NCI-H748 treated with DMSO at 0.1 percent for 48 hours (cell line): ENCODE measurements at regions not wholly inside any gene's neighbourhood (a gene's known extent, or its start where the extent isn't known, plus 50 kb on each side); places are given as distances from the start of the nearest gene placed in this dataset.
"Not testable (repeated sequence)": the region's sequence is repeated elsewhere in the genome, so short reads cannot be mapped to it uniquely, and the experiment has no call there.

Experiments
- DNase-seq: peaks from one replicate; lab custom pipeline; 2025; lab: John Stamatoyannopoulos, UW

DNA sequence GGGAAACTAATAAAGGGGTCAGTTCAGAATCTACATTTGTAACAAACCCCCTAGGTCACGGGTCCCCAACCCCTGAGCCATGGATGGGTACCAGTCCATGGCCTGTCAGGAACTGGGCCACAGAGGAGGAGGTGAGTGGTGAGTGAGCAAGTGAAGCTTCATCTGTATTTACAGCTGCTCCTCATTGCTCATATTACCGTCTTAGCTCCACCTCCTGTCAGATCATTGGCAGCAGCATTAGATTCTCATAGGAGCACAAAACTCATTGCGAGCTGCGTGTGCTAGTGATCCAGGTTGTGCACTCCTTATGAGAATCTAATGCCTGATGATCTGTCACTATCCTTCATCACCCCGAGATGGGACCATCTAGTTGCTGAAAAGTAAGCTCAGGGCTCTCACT is 88.4 kb upstream of the MPP7 start:
- DNase-seq, result no peak

DNA sequence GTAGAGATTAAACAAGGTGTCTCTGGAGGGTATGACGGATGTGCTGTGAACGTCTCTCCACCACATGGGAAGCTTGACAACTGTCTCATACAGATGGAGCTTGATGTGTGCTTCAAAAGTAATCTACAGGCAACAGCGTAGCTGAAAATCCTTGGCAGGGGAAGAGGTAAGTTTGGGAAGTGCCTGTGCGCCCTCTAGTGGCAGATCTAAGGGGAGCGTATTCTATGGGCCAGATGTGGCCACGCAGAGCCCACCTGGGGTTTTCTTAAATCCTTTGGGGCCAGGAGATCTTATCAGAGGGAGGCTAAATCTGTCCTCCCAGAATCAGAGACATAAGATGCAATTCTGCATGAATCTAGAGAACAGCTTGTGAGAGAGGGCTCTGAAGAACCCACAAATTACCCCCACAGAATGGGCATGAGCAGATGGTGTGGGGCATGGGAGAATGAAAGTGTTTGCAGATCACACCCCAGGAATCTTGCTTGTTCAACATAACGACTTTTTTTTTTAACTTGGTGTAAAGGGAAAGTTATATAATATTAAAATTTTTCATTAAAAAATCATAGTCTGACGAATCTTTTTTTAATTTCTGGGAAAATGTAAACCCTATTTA is 91.2 kb upstream of the MPP7 start:
- peak; percentile 40 for DNase-seq

DNA sequence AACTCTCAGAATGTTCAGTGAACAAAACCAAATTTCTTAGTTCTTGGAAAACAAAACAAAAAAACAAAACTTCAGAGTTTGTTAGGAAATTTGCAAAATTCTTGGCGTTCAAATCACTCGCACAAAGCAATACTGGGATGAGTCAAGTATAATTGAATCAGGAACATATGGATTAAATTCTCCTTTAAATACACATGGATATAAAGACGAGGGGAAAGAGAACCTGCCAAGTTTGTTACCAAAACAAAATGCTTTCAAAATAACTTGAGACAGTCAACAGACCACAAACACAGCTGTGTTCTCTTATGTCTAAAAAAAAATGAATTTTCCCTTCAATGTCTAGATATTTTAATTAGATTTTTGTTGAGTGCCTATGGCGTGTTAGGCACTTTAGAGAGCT is 93.5 kb upstream of the MPP7 start:
- no peak for DNase-seq

DNA sequence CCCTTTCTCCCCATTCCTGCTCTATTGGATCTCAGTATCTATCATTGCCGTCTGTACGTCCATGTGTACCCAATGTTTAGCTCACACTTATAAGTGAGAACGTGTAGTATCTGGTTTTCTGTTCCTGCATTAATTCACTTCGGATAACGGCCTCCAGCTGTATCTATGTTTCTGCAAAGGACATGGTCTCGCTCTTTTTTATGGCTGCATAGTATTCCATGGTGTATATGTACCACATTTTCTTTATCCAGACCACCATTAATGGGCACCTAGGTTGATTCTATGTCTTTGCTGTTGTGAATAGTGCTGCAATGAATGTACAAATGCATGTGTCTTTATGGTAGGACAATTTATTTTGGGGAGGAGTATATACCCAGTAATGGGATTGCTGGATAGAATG is 94.4 kb upstream of the MPP7 start:
- no peak for DNase-seq

DNA sequence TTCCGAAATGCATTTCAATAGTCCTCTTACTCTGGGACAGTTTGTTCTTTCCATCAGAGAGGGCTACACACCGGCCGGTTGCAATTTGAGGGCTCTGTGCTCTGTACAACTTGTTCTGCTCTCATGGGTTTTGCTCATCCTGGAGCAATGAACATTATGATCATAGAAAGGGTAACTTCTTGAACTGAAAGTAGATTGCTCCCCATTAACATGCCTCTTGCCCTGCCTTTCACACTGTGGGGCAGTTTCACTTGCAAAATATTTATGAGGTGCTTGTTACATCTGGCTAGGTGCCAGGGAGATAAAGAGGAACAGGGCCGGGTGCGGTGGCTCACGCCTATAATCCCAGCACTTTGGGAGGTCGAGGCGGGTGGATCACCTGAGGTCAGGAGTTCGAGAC is 97.3 kb upstream of the MPP7 start:
- DNase-seq, result no peak

DNA sequence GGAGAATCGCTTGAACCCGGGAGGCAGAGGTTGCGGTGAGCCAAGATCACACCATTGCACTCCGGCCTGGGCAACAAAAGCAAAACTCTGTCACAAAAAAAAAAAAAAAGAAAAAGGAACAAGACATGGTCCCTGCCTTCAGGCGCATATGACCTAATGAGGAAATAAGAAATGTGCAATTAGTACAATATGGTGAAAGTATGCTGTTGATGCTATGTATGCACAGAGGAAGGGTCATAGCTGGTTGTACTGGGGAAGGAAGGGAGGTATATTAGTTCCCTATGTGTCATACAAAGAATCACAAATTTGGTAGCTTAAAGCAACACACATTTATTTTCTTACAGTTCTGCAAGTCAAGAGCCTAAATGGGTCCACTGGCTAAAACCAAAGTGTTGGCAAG is 97.8 kb upstream of the MPP7 start:
- no peak for DNase-seq

DNA sequence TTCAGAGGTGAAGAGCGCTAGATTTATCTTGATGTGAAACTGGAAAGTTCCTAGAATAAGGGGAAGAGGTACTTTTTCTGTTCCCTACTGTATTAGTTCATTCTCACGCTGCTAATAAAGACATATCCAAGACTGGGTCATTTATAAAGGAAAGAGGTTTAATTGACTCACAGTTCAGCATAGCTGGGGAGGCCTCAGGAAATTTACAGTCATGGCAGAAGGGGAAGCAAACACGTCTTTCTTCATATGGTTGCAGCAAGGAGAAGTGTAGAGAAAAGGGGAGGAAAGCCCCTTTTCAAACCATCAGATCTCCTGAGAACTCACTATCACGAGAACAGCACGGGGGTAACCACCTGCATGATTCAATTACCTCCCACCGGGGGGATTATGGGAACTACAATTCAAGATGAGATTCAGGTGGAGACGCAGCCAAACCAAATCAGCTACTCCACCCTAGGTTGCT is 99.8 kb upstream of the MPP7 start:
- not testable (repeated sequence) for DNase-seq

DNA sequence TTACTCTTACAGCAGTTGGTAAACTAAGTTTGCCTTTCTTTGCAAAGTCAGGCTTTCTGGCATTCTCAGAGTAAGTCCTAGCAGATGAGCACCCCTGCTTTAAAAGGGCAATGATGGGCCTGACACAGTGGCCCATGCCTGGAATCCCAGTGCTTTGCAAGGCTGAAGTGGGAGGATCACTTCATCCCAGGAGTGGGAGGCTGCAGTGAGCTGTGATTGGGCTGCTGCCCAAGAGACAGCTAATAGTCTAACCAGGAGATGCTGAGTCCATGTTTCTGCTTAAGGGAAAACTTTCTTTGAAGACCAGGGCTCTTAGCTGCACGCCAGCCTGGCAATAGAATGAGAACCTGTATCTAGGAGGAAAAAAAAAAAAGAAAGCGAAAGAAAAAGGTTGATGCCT is 100.2 kb upstream of the MPP7 start:
- no peak for DNase-seq

DNA sequence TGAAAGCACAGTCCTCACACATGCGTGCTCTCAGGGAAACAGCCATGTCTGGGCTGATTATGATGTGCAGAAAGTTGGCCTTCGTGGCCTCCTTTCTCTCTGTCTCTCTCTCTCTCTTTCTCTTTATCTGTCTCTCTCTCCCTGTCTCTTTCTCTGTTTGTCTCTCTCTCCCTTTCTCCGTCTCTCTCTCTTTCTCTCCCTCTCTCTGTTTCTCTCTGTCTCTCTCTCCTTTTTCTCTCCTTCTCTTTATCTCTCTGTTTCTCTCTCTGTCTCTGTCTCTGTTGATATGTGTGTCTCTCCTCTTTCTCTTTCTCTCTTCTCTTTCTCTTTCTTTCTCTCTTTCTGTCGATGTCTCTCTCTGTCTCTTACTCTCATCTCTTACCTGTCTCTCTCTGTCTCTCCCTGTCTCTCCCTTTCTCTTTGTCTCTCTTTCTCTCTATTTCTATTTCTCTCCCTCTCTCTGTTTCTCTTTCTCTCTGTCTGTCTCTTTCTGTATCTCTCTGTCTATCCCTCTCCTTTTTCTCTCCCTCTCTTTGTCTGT is 105.4 kb upstream of the MPP7 start:
- DNase-seq, result no peak

DNA sequence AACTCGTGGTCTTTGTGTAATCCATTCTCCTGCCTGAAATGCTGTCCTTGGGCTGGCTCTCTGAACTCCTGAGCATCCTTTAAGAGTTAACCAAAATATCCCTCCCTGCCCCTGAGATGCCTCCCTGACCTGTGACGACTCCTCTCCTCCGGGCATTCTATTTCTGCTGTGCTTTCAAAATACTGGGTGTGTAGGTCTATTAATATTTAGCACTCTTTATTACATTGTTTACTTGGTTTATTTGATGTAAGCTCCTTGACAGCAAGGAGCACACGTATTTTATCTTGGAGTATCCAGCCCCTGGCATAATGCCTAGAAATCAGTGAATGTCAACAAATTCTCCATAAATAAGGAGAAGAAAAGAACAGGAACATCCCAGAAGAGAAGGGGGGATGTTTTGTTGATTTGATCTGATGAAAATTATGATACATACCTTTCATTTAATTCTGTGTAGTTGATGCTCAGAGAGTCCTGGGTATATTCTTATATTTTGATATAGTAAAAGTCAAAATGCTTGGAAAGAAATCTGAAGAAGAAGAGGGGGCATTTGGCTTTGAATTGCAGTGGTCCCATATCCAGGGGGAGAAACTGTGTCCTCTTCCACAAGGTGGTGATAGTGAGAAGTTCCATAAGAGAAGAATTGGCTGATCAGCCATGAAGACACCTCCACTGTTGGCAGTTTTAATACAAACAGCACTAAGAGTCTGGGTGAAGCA is 107.7 kb upstream of the MPP7 start:
- DNase-seq, result no peak

DNA sequence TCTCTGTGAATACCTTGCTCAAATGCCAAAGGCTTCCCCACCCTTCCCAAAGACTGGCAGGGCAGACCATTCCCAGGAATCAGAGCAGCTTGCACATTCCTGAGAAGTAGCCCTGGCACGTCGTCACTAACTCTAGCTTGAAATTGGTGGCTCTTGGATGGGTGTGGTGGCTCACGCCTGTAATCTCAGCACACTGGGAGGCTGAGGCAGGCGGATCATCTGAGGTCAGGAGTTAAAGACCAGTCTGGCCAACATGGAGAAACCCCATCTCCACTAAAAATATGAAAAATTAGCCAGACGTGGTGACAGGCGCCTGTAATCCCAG is 108.2 kb upstream of the MPP7 start:
- no peak for DNase-seq

DNA sequence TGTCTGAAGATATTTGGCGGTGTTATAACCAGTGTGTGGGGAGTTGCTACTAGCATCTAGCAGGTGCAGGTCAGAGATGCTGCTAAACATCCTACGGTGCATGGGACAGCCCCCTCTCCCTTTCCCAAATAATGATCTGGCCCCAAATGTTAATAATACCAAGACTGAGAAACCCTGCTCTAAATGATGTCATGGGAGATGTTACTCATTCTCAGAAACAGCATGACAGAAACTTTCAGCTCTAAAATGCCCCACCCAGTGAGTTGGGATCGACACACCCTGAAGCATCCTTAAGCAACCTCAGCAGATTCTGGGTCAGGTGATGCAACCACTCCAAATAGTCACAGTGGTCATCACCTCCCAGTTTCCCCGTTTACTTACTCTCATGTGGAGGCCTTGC is 108.8 kb upstream of the MPP7 start:
- DNase-seq, result no peak

DNA sequence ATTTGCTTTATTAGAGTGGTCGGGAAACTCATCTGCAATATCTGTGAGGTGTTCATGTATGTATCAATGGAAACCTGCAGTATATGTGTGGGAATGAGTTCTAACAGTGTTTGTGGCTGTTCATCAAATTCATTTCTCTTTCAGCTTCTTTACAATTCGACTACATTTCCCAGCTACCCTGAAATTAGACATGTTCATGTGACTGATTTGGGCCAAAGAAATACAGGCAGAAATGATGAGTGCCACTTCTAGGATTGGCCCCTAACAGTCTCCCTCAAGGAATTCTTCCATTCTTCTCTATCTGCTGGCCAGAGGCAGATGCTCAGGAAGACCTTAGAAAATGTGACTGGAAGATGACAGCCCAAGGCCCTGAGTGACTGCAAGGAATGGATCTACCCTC is 114.8 kb upstream of the WAC start:
- no peak for DNase-seq

DNA sequence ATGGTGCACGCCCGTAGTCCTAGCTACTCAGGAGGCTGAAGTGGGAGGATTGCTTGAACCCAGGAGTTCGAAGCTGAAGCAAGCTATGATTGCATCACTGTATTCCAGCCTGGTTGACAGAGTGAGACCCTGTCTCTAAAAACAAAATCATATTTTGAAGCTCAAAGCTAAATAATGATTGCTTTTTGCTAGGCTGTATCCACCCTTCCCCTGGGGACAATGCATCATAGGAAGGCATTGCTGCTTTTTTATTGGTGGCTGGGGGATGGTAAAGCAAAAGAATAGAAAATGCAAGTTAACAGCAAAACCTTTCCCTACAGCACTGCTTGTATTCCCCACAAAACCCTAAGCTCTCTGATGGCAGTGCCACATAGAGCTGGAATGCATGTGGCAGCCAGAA is 107.5 kb upstream of the WAC start:
- DNase-seq, result no peak

DNA sequence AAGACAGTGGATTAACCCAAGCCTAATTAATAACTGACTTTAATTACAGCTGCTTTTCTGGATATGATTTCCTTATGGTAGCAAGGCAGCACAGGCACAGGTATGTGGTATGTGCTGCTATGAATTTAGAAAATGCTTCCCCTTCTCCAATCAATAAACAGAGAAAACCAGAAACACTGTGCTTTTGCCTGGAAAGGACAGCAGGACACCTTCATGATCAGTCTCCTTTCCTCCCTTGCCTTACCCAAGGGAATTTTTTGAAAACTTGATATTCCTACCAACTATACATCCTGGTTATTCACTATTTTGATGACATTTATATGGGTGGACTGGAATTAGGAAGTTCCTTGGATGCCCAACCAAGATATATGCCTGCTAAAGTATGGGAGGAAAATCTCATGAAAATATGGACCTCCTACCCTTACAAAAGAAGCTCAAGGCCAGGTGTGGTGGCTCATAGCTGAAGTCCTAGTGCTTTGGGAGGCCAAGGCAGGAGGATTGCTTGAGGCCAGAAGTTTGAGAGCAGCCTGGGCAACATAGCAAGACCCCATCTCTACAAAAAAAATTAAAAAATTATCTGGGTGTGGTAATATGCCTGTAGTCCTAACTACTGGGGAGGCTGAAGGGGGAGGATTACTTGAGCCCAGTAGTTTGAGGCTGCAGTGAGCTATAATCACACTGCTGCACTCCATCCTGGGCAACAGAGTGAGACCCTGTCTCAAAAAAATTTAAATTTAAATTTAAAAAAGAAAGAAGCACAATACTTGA is 106.3 kb upstream of the WAC start:
- no peak for DNase-seq

DNA sequence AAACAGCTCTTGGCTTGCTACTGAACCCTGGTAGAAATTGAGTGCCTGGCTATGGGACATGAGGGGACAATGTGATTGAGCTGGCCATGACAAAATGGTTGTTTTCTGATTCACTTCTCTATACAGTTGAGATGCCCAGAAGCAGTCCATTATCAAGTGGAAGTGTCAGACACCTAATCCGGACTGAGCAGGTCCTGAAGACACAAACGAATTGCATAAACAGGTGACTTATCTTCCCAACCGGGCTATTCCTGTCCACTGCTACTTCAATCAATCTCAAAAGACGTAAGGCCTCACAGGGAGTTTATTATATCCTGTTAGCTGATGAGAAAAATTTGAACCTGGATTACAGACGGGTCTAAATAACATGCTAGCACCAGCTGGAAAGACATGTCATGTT is 105.5 kb upstream of the WAC start:
- no peak for DNase-seq

DNA sequence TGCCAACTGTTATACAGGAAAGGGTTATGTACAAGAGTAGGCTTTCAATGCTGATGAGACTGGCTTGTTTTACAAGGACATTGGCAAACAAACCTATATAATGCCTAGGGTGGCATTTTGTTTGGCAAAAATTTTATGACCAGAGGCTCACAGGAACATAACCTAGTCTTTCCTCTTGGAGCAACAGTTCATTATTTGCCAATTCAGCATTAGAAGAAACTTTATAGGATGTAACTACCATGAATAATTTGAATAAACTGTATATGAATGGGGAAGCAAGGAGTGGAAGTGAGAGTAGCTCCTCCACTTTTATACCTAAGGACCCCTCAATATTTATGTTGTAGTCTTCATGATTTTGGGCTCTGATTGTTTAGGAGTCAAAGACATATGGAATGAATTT is 103.9 kb upstream of the WAC start:
- no peak for DNase-seq

DNA sequence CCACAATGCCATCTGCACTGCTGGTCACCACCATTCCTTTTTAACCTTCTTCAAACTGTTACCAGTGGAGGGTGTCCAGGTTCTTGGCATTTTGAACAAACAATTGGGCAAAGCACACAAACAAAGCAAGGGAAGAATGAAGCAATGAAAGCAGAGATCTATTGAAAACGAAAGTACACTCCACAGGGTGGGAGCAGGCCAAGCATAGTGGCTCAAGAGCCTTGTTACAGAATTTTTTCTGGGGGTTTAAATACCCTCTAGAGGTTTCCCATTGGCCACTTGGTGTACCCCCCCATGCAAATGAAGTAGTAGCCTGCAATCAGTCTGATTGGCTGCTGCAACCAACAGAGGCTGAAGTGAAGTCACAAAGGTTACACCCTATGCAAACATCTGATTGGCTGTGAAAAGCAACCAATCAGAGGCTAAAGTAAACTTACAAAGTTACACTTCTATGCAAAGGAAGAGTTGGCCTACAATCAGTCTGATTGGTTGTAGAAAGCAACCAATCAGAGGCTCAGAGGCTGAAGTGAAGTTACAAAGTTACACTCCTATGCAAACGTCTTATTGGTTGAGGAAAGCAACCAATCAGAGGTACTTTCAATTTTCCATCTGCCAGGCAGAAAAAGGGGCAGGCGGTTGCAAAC is 103.2 kb upstream of the WAC start:
- DNase-seq, result no peak

DNA sequence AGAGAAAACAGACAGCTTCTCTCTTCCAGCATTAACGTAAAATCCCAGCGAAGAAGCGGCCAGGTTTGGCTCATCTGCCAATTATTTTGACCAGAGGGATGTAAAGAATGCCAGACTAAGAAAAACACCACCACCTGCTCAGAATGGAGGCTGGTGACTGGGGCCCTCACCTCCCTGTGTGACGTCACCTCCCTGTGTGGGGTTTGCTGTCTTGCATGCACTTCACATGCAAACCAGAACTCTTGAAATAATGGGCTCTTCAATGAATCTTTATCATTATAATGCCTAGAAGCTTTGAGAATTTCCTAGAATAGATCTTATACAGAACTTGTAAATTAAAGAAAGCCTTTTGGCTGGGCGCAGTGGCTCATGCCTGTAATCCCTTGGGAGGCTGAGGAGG is 101.8 kb upstream of the WAC start:
- DNase-seq, result no peak

DNA sequence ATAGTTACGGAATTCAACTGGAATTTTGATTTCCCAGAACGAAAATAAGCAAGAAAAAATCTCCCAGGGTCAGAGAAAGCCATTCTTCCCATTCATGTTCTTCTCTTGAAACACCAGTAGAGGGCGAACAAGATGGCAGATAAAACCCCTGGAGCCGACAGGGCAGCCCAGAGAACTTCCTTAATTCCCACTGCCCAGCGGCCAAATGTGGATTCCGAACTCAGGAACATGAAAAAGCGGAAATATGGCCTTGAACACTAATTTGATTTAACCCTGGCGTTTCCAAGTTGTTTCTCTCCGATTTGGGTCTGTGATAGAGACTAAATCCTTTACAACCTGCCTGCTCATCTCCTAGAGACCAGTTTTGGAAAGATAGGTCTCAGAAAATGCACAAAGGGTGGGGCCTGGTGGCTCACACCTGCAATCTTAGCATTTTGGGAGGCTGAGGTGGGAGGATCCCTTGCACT is 100.7 kb upstream of the WAC start:
- peak; percentile 18 for DNase-seq

DNA sequence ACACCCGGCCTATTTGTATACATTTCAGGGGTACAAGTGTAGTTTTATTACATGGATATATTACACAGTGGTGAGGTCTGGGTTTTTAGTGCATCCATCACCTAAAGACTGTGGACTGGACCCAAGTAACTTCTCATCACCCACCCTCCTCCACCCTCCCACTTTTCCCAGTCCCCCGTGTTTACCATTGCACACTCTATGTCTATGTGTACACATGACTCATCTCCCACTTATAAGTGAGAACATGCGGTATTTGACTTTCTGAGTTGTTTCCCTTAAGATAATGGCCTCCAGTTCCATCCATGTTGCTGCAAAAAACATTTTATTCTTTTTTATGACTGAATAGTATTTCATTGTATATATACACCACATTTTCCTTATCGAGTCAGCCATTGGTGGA is 98.9 kb upstream of the WAC start:
- no peak for DNase-seq

DNA sequence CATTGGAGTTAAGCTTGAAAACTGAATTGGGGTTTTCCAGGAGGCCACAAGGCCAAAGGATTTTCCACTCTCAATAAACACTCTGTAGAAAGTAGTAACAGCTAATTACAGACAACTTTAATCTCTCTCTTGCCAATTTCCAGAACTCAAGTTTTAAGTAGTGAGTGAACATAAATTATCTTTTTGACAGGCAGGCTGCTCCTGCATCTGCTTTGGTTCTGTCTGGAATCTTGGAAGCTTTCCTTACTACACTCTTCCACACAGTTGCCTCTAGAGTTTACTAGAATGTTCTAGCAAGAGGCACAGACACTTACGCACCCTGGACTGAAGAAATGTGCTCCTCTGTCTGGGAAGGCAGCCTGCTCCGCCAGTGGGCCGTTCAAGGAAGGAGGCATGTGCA is 90.5 kb upstream of the WAC start:
- no peak for DNase-seq

DNA sequence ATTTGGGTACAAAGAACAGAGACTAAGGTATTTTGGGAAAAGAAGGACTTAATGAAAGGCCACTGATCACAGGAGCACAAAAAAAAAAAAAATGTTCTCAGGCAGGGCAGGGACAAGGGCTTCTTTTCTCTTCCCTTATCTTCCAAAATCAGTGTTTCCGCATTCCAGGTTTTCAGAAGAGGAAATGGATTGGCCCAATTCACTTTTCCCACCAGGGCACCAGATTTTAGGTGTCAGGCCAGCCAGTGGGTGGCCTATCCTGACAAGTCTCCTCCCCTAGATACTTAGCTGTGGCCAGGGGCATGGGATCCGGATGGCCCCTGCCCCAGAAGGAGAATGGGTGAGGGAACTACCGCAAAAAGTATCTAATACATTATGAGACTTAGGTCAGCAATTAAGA is 88.9 kb upstream of the WAC start:
- no peak for DNase-seq
